C4-2B (cell line): ENCODE measurements at regions not wholly inside any gene's neighbourhood (a gene's known extent, or its start where the extent isn't known, plus 50 kb on each side); places are given as distances from the start of the nearest gene placed in this dataset.

Source experiments
- H3K27ac ChIP-seq: fragments of 450-650 bp; 2 replicates; pipeline ENCODE4 v1.5.1; 2017
- ZFX ChIP-seq: fragments of 450-650 bp; IDR thresholded peaks from 2 replicates; pipeline ENCODE4 v1.6.1; 2017
- TF ChIP-seq, protein P1 (sequence below): fragments of 450-650 bp; conservative IDR thresholded peaks from 2 replicates; pipeline ENCODE4 v1.5.1; 2017; ENCODE audit warnings: mild to moderate bottlenecking

DNA sequence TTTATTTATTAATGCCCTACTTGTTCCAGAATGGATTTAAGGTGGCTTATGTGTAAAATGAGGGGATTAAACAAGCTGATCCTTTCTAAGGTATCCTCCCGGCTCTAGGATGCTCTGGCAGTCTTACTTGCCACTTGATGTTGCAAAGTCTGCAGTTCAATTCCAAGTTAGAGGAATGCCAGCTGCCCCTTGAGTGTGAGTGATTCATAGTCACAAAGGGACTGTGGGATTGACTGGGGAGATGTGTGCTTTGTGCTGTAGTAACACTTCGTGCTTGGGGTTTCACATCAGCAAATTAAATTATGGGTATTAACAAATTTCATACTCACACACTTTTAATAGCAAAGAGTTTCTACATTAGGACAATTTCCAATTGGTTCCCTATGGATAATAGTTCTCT lies 550.8 kb upstream of the CADM1 start:
- no peak overlapping the region for H3K27ac ChIP-seq
- no peak for TF ChIP-seq ZFX
- TF ChIP-seq, protein P1, sequence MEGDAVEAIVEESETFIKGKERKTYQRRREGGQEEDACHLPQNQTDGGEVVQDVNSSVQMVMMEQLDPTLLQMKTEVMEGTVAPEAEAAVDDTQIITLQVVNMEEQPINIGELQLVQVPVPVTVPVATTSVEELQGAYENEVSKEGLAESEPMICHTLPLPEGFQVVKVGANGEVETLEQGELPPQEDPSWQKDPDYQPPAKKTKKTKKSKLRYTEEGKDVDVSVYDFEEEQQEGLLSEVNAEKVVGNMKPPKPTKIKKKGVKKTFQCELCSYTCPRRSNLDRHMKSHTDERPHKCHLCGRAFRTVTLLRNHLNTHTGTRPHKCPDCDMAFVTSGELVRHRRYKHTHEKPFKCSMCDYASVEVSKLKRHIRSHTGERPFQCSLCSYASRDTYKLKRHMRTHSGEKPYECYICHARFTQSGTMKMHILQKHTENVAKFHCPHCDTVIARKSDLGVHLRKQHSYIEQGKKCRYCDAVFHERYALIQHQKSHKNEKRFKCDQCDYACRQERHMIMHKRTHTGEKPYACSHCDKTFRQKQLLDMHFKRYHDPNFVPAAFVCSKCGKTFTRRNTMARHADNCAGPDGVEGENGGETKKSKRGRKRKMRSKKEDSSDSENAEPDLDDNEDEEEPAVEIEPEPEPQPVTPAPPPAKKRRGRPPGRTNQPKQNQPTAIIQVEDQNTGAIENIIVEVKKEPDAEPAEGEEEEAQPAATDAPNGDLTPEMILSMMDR = no peak

DNA sequence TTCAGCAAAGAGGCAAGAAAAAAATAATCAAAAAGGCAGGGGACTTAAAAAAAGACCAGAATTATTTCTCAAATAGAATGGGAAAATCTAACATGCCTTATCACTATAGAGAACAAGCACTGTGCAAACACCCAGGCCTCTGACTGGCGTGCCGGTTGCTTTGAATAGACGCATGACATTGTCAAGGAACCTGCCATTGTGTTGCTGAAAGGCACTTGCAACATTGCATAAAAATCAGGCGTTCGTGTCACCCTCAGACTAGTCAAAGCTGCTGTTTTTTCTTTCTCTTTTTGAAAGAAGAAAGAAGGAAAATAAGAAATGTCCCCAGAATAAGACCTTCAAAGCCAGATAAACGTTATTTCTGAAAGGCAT lies 549.3 kb upstream of the CADM1 start:
- TF ChIP-seq, protein P1 = no peak
- no peak for TF ChIP-seq ZFX
- H3K27ac ChIP-seq = no peak overlapping the region

DNA sequence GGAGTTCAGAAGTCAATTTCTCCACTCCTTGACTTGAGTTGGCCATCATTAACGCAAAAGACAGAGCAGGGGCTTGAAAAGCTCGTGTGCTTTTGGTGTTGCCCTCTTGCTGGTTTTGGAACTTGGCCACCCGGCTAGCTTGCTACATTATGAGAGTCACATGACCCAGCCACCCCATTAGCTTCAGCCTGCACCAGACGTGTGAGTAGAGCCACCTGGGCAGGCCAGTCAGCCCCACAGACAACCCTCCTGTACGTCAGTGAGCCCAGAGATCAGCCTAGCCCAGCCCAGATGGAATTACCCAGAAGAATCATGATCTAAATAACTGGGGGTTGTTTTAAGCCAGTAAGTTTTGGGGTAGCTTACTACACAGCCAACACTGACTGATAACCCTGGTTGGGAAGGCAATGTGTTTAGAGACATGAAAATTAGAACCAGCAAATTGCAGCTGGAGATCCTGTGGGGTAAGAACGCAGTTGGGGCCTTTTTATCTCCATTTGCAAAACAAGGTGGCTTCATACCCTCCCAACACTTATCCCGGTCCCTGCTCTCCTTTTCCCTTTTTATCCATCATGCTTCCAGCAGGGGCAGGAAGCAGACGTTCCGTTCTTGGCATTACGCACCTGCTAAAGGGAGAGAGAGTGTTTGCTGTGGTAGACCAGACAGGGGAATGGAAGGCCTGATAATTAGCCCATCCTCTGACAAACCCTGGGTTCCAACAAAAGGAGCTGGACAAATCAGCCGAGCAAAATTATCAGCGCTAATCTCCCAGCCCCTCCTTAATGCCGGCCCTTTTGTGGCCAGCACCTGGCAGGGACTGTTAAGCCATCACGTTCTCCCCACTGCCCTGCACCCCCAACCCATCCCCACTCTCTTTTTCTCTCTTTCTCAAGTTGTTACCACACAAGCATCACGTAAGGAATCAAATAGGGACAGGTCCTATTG lies 548.7 kb upstream of the CADM1 start:
- TF ChIP-seq, protein P1 = no peak
- TF ChIP-seq ZFX = no peak
- H3K27ac ChIP-seq = no peak overlapping the region

DNA sequence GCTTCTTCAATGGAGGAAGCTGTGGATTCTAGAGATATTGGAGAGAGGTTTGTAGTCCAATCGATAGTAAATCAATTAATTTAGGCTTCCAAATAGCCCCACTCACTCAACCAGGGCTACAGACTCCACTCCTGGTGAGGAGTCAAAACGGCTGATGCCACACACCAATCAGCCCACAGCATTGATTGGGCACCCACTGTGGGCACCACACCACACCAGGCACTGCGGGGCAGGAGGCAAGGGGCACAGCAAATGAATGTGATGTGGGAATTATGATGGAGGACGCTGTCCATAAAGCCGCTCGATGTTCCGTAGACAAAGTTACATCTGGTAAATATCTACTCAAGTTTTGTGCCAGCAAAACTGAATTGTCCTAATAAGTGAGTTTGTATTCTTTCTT lies 547.3 kb upstream of the CADM1 start:
- TF ChIP-seq, protein P1 = no peak
- TF ChIP-seq ZFX = no peak
- no peak overlapping the region for H3K27ac ChIP-seq

DNA sequence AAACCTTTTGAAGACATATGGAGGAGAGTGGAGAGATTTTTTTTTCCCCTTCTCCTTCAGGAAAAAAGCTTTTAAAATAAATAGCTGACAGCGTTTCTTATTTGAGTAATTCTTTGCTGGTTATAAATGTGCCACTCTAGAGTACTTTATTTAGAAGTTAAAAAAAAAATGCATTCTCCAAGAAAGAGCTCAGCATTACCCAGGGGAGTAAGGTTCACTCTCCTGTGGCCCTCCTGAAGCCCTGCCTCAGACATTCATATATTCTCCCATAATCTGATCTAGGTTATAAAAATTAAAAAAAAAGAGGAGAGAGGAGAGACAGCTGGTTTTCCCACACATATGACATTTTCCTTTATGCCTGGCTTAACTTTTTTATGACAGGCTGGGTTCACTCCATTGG lies 545.2 kb upstream of the CADM1 start:
- H3K27ac ChIP-seq = no peak overlapping the region
- no peak for TF ChIP-seq ZFX
- TF ChIP-seq, protein P1 = no peak

DNA sequence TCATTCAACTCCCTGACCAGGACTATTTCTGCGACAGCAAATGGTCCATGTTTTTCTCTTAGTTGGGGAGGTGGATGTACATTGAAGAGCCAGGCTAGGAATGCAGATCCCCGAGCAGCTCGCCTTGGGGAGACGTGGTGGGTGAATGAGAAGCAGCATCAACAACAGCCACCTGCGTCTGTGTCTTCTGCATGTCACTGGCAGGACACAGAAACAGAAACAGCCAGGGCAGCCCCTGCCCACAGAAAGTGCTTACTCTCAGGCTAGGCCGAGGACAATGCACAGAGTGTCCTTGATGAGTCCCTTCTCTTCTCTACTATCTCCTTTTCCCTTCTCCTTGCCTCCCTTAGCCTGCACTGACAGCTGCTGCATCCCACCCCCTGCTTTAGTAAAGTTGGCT lies 541.9 kb upstream of the CADM1 start:
- TF ChIP-seq, protein P1 = no peak
- TF ChIP-seq ZFX = no peak
- H3K27ac ChIP-seq = no peak overlapping the region

DNA sequence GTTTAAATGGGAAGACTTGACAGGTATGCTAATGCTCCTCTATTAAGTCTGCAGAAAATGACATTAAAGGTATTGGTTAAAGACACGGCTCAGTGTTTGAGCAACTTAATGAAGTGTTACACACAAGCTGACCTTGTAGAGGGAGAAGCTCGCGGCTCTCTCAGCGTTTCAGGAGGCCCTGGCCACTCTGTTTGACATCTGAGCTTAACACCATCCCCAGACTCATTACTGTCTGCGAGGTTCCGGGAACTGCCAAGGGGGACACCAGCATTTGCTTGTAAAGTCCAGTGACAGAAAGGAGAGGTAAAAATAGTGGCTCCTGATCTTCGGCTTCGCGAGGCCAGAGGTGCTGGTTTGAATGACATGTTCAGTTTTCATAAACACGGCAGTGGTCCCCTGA lies 540.7 kb upstream of the CADM1 start:
- TF ChIP-seq ZFX = no peak
- TF ChIP-seq, protein P1 = no peak
- H3K27ac ChIP-seq = no peak overlapping the region
